K562 (cell line): ENCODE measurements at regions not wholly inside any gene's neighbourhood (a gene's known extent, or its start where the extent isn't known, plus 50 kb on each side); places are given as distances from the start of the nearest gene placed in this dataset.

Source experiments
- ARID4B ChIP-seq: sonication (generic); formaldehyde crosslinking; IDR thresholded peaks from 2 replicates; pipeline ENCODE4 v1.8.0; 2022; ENCODE audit warnings: mild to moderate bottlenecking, missing genetic modification reagents
- CC2D1A ChIP-seq: fragments of 450-650 bp; IDR thresholded peaks from 2 replicates; pipeline ENCODE4 v1.6.1; 2017; ENCODE audit warnings: mild to moderate bottlenecking
- CREB5 ChIP-seq: fragments of 250-450 bp; sonication (Bioruptor Pico); IDR thresholded peaks from 2 replicates; pipeline ENCODE4 v1.5.0; 2020; ENCODE audit warnings: mild to moderate bottlenecking
- EP400 ChIP-seq: fragments of 450-650 bp; IDR thresholded peaks from 2 replicates; pipeline ENCODE4 v1.6.1; 2017; ENCODE audit warnings: antibody characterized with exemption, mild to moderate bottlenecking, moderate library complexity
- HCFC1 ChIP-seq: IDR thresholded peaks from 2 replicates; pipeline ENCODE4 v1.6.1; 2012; ENCODE audit warnings: low read depth, low read length, improper control_type of control experiment
- HDAC2 ChIP-seq: fragments of 450-650 bp; IDR thresholded peaks from 2 replicates; pipeline ENCODE4 v1.6.1; 2016; ENCODE audit warnings: mild to moderate bottlenecking
- KDM1A ChIP-seq, 2 experiments: fragments of 450-650 bp; IDR thresholded peaks; 2 replicates each; pipeline ENCODE4 v1.6.1; 2016; ENCODE audit warnings: mild to moderate bottlenecking in 2 of 2
- KDM5B ChIP-seq: fragments of 200-600 bp; sonication (generic); IDR thresholded peaks from 2 replicates; pipeline ENCODE4 v1.6.1; 2012; ENCODE audit warnings: low read depth, mild to moderate bottlenecking, moderate library complexity, low read length, control low read depth, inconsistent platforms; ENCODE audit not compliant: insufficient replicate concordance
- TFAM ChIP-seq: fragments of 250-450 bp; sonication (Bioruptor Pico); conservative IDR thresholded peaks from 2 replicates; pipeline ENCODE4 v1.5.0; 2021; ENCODE audit warnings: mild to moderate bottlenecking, moderate library complexity
- THRAP3 ChIP-seq: fragments of 450-650 bp; IDR thresholded peaks from 2 replicates; pipeline ENCODE4 v1.6.1; 2016; ENCODE audit warnings: mild to moderate bottlenecking, inconsistent platforms, borderline replicate concordance
- WHSC1 ChIP-seq: IDR thresholded peaks from one replicate; pipeline ENCODE4 v1.6.1; 2012; ENCODE audit warnings: low read length, control low read depth, inconsistent platforms
- ZBTB49 ChIP-seq: sonication (generic); formaldehyde crosslinking; IDR thresholded peaks from 2 replicates; pipeline ENCODE4 v1.8.0; 2022; ENCODE audit warnings: missing genetic modification reagents, mild to moderate bottlenecking, borderline replicate concordance
- ZNF407 ChIP-seq: fragments of 450-650 bp; IDR thresholded peaks from 2 replicates; pipeline ENCODE4 v1.6.1; 2016; ENCODE audit warnings: low read depth
- ZNF717 ChIP-seq: fragments of 250-450 bp; sonication (Bioruptor Pico); IDR thresholded peaks from 2 replicates; pipeline ENCODE4 v1.5.0; 2021

GRCh38 chr2:59237311-59237710, 996.2 kb upstream of the FANCL start (continued):
- no peak for TF ChIP-seq ARID4B
- no peak for TF ChIP-seq HDAC2
- TF ChIP-seq ZNF717 (CRISPR knock-in tag), result no peak
- TF ChIP-seq CREB5, result no peak
- TF ChIP-seq EP400, result no peak
- no peak for TF ChIP-seq TFAM
- no peak for TF ChIP-seq ZNF407
- TF ChIP-seq ZBTB49, result no peak
- no peak for TF ChIP-seq KDM1A (IDR thresholded peaks at IDR 0.05)
- TF ChIP-seq HCFC1, result no peak
- TF ChIP-seq WHSC1, result no peak
- no peak for TF ChIP-seq CC2D1A
- TF ChIP-seq THRAP3, result no peak
- TF ChIP-seq KDM5B, result no peak
